ENCODE measurements at regions not wholly inside any gene's neighbourhood (a gene's known extent, or its start where the extent isn't known, plus 50 kb on each side); places are given as distances from the start of the nearest gene placed in this dataset.
"Not testable (repeated sequence)": the region's sequence is repeated elsewhere in the genome, so short reads cannot be mapped to it uniquely, and the experiment has no call there.

DNA sequence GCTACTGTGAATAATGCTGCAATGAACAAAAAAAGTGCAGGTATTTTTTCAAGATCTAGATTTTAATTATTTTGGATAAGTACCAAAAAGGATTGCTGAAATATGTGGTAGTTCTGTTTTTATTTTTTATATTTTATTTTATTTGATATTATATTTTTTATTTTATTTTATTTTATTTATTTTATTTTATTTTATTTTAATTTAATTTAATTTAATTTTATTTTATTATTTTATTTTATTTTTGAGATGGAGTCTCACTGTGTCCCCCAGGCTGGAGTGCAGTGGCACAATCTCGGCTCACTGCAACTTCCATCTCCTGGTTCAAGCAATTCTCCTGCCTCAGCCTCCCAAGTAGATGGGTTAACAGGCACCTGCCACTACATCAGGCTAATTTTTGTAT, 416.5 kb downstream of the NEBL start:
- not testable (repeated sequence) for TF ChIP-seq EP300 (IDR thresholded peaks at IDR 0.05; ENCODE audit: borderline replicate concordance in 1 of 2, low read depth in 2 of 2, low read length in 2 of 2); POLR2A (IDR thresholded peaks at IDR 0.05; ENCODE audit: control extremely low read depth in 1 of 2, low read depth in 2 of 2, low read length in 2 of 2); POLR2AphosphoS5 (IDR thresholded peaks at IDR 0.05; ENCODE audit: low read depth, low read length); TAF1 (IDR thresholded peaks at IDR 0.05; ENCODE audit: low read depth, low read length); YY1 (IDR thresholded peaks at IDR 0.05; ENCODE audit: low read depth, low read length); POU5F1 (IDR thresholded peaks at IDR 0.05; ENCODE audit: low read depth, low read length); SRF (IDR thresholded peaks at IDR 0.05; ENCODE audit: low read depth, low read length); ZNF274 (IDR thresholded peaks at IDR 0.05; ENCODE audit: borderline replicate concordance, extremely low read depth, low read length)
- TF ChIP-seq, protein P1, sequence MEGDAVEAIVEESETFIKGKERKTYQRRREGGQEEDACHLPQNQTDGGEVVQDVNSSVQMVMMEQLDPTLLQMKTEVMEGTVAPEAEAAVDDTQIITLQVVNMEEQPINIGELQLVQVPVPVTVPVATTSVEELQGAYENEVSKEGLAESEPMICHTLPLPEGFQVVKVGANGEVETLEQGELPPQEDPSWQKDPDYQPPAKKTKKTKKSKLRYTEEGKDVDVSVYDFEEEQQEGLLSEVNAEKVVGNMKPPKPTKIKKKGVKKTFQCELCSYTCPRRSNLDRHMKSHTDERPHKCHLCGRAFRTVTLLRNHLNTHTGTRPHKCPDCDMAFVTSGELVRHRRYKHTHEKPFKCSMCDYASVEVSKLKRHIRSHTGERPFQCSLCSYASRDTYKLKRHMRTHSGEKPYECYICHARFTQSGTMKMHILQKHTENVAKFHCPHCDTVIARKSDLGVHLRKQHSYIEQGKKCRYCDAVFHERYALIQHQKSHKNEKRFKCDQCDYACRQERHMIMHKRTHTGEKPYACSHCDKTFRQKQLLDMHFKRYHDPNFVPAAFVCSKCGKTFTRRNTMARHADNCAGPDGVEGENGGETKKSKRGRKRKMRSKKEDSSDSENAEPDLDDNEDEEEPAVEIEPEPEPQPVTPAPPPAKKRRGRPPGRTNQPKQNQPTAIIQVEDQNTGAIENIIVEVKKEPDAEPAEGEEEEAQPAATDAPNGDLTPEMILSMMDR (IDR thresholded peaks at IDR 0.05; ENCODE audit: control extremely low read depth in 1 of 3, insufficient read depth in 1 of 3, low read depth in 1 of 3, low read length in 3 of 3): not testable (repeated sequence)
- TF ChIP-seq, protein P2, sequence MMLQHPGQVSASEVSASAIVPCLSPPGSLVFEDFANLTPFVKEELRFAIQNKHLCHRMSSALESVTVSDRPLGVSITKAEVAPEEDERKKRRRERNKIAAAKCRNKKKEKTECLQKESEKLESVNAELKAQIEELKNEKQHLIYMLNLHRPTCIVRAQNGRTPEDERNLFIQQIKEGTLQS (IDR thresholded peaks at IDR 0.05; ENCODE audit: insufficient read depth, low read depth, low read length): not testable (repeated sequence)

Measured in H1 (cell line).